IMR-90 (cell line): ENCODE measurements at regions not wholly inside any gene's neighbourhood (a gene's known extent, or its start where the extent isn't known, plus 50 kb on each side); places are given as distances from the start of the nearest gene placed in this dataset.

ENCODE experiments used
- ATAC-seq: fragments of 200-7000 bp; cut with Tn5 transposase; 2 replicates; pipeline ENCODE4 v1.9.1; 2020; ENCODE audit warnings: low read depth, mild to moderate bottlenecking, moderate library complexity
- BruUV-seq: library from RNA; stranded (reverse); fragments of 400-500 nt; replicated peaks from 2 replicates; lab custom pipeline; 2021; lab: Mats Ljungman, UMichigan
- CTCF ChIA-PET: fragments of 300-600 bp; formaldehyde crosslinking; extraction: SDS; loops from one replicate; lab custom pipeline; 2021; ENCODE audit warnings: antibody characterized with exemption; lab: Yijun Ruan, JAX
- POLR2A ChIA-PET: fragments of 300-600 bp; sonication (Branson Sonifier 250); formaldehyde crosslinking; loops from one replicate; lab custom pipeline; 2022; ENCODE audit warnings: antibody characterized with exemption; ENCODE audit not compliant: unreplicated experiment; lab: Charles Lee
- DNase-seq: peaks from one replicate; pipeline ENCODE4 v3.0.0; 2013
- H2AFZ ChIP-seq: replicated peaks from 2 replicates; pipeline ENCODE3; 2013; ENCODE audit warnings: low read length, mild to moderate bottlenecking; ENCODE audit not compliant: poor library complexity
- H2AK5ac ChIP-seq: 2 replicates; pipeline ENCODE4 v1.6.1; 2013; ENCODE audit warnings: low read depth, low read length, inconsistent platforms
- H2AK9ac ChIP-seq: replicated peaks from 2 replicates; pipeline ENCODE3; 2013; ENCODE audit warnings: mild to moderate bottlenecking, low read depth, low read length, moderate library complexity; ENCODE audit not compliant: poor library complexity
- H2BK120ac ChIP-seq: 2 replicates; pipeline ENCODE4 v1.6.1; 2013; ENCODE audit warnings: low read depth, low read length, inconsistent platforms
- H2BK15ac ChIP-seq: 3 replicates; pipeline ENCODE4 v1.6.1; 2013; ENCODE audit warnings: low read depth, low read length, inconsistent platforms
- H2BK20ac ChIP-seq: 2 replicates; pipeline ENCODE4 v1.6.1; 2013; ENCODE audit warnings: low read depth, mild to moderate bottlenecking, inconsistent platforms, low read length, moderate library complexity
- H2BK5ac ChIP-seq: 2 replicates; pipeline ENCODE4 v1.6.1; 2013; ENCODE audit warnings: mild to moderate bottlenecking, low read depth, low read length, inconsistent platforms; ENCODE audit not compliant: poor library complexity, severe bottlenecking
- H3K14ac ChIP-seq: replicated peaks from 2 replicates; pipeline ENCODE4 v1.6.1; 2013; ENCODE audit warnings: low read depth, low read length, inconsistent platforms
- H3K18ac ChIP-seq: 2 replicates; pipeline ENCODE4 v1.6.1; 2013; ENCODE audit warnings: low read depth, low read length, control low read depth
- H3K23ac ChIP-seq: 2 replicates; pipeline ENCODE4 v1.6.1; 2013; ENCODE audit warnings: low read depth, low read length, inconsistent platforms
- H3K27ac ChIP-seq: 2 replicates; pipeline ENCODE4 v1.5.1; 2013; ENCODE audit warnings: mild to moderate bottlenecking, control low read depth, low read length; ENCODE audit not compliant: insufficient read depth
- H3K27me3 ChIP-seq: 2 replicates; pipeline ENCODE4 v1.6.1; 2013; ENCODE audit warnings: low read length; ENCODE audit not compliant: control insufficient read depth, insufficient read depth
- H3K36me3 ChIP-seq: 2 replicates; pipeline ENCODE4 v1.6.1; 2013; ENCODE audit warnings: low read length, mixed read lengths; ENCODE audit not compliant: control insufficient read depth, insufficient read depth
- H3K4ac ChIP-seq: 2 replicates; pipeline ENCODE4 v1.6.1; 2013; ENCODE audit warnings: low read depth, low read length, inconsistent platforms
- H3K4me1 ChIP-seq: 2 replicates; pipeline ENCODE4 v1.6.1; 2013; ENCODE audit warnings: low read length, mixed read lengths; ENCODE audit not compliant: control insufficient read depth, insufficient read depth
- H3K4me2 ChIP-seq: 2 replicates; pipeline ENCODE4 v1.6.1; 2013; ENCODE audit warnings: low read depth, mild to moderate bottlenecking, control low read depth, low read length, moderate library complexity
- H3K4me3 ChIP-seq: 2 replicates; pipeline ENCODE4 v1.5.1; 2013; ENCODE audit warnings: low read depth, mild to moderate bottlenecking, control low read depth, low read length, moderate library complexity; ENCODE audit not compliant: insufficient read depth
- H3K56ac ChIP-seq: 2 replicates; pipeline ENCODE4 v1.6.1; 2013; ENCODE audit warnings: low read length, inconsistent platforms; ENCODE audit not compliant: insufficient read depth; ENCODE audit errors: extremely low read depth
- H3K79me1 ChIP-seq, 2 experiments: 2 replicates each; pipeline ENCODE4 v1.6.1; 2013; ENCODE audit warnings: low read length in 2 of 2, inconsistent platforms in 1 of 2, low read depth in 1 of 2
- H3K9ac ChIP-seq: 2 replicates; pipeline ENCODE4 v1.6.1; 2013; ENCODE audit warnings: low read depth, low read length, control low read depth
- H3K9me1 ChIP-seq: 2 replicates; pipeline ENCODE4 v1.6.1; 2013; ENCODE audit warnings: low read length, inconsistent platforms; ENCODE audit not compliant: insufficient read depth
- H3K9me3 ChIP-seq: 2 replicates; pipeline ENCODE4 v1.6.1; 2013; ENCODE audit warnings: low read length; ENCODE audit not compliant: control insufficient read depth, insufficient read depth
- H4K20me1 ChIP-seq: 2 replicates; pipeline ENCODE4 v1.6.1; 2013; ENCODE audit warnings: low read length, inconsistent platforms; ENCODE audit not compliant: insufficient read depth
- H4K5ac ChIP-seq: 2 replicates; pipeline ENCODE4 v1.6.1; 2013; ENCODE audit warnings: mild to moderate bottlenecking, low read depth, low read length, control low read depth
- H4K8ac ChIP-seq, 2 experiments: 2 replicates each; pipeline ENCODE4 v1.6.1; 2013; ENCODE audit warnings: low read depth in 2 of 2, low read length in 2 of 2, control low read depth in 1 of 2, inconsistent platforms in 1 of 2
- H4K91ac ChIP-seq: 2 replicates; pipeline ENCODE4 v1.6.1; 2013; ENCODE audit warnings: low read depth, low read length, inconsistent platforms; ENCODE audit not compliant: insufficient read depth
- MXI1 ChIP-seq: IDR thresholded peaks from 2 replicates; pipeline ENCODE4 v1.6.1; 2012; ENCODE audit warnings: low read depth, mild to moderate bottlenecking, low read length, moderate library complexity, borderline replicate concordance
- WGBS, 2 experiments: methylation state at CpG; one replicate each; pipeline versions ENCODE4 v1.1.5 to v1.1.7; 2013; ENCODE audit warnings: missing lambda C conversion rate in 2 of 2; ENCODE audit not compliant: insufficient read length in 1 of 2; ENCODE audit errors: extremely low coverage in 2 of 2; 5-methylcytosine and 5-hydroxymethylcytosine counted together
- dilution Hi-C: fragments of 300-500 bp; cut with HindIII; formaldehyde crosslinking; loops from one replicate; pipeline ENCODE4 v1.14.3; 2018; ENCODE audit warnings: low sequenced_read_pairs; ENCODE audit not compliant: unreplicated experiment
- in situ Hi-C: fragments of 300-500 bp; cut with MboI; formaldehyde crosslinking; loops from 3 replicates; pipeline ENCODE4 v1.14.3; 2019; ENCODE audit warnings: low sequenced_read_pairs, inconsistent platforms, mixed read lengths
- intact Hi-C: fragments of 100-400 bp; cut with micrococcal nuclease; formaldehyde crosslinking; loops from 2 replicates; pipeline ENCODE4 v1.10.0; 2022

GRCh38 chr3:74510261-74510818 is 104.1 kb downstream of the CNTN3 start:
- H3K4me1 ChIP-seq = no peaks in the 10 kb centered on the region
- no peak overlapping the region for H3K9ac ChIP-seq
- H3K9me1 ChIP-seq = no peaks in the 10 kb centered on the region
- in situ Hi-C loops (no loop called here), intact Hi-C loops (no loop called here), dilution Hi-C loops (no loop called here)
- no peak overlapping the region for H2BK20ac ChIP-seq
- H2BK15ac ChIP-seq = no peak overlapping the region
- H2AFZ ChIP-seq = no peak overlapping the region
- H3K14ac ChIP-seq = no peak overlapping the region
- ChIA-PET CTCF (interaction anchor here (1.1 kb wide), 1 partner anchor 9 kb away, joined by 4 read pairs; no protein-coding TSS in a partner anchor), POLR2A (interaction anchor here (0.7 kb wide), 1 partner anchor 9 kb away, joined by 3 read pairs; no protein-coding TSS in a partner anchor)
- no peak for DNase-seq
- no peaks in the 10 kb centered on the region for H3K27me3 ChIP-seq
- no peak overlapping the region for H4K5ac ChIP-seq
- WGBS, 2 experiments = 90% methylated on average over 2 of the region's 5 CpGs; no CpG with 5 or more reads in 1 of the 2 experiments
- TF ChIP-seq MXI1 = no peak
- H3K18ac ChIP-seq = no peak overlapping the region
- H3K4ac ChIP-seq = no peak overlapping the region
- H3K36me3 ChIP-seq = no peaks in the 10 kb centered on the region
- no peak overlapping the region for H3K27ac ChIP-seq
- no peak overlapping the region for H2BK120ac ChIP-seq
- H3K23ac ChIP-seq = no peak overlapping the region
- ATAC-seq = peak; percentile 53
- H4K20me1 ChIP-seq = no peaks in the 10 kb centered on the region
- H3K4me2 ChIP-seq = no peak overlapping the region; the same call in 1 of the 2 replicates
- H4K91ac ChIP-seq = no peak overlapping the region
- H2AK9ac ChIP-seq = no peak overlapping the region
- no peak overlapping the region for H3K4me3 ChIP-seq
- H2BK5ac ChIP-seq = no peak overlapping the region
- no peaks in the 10 kb centered on the region for H3K79me1 ChIP-seq
- no peak overlapping the region for H4K8ac ChIP-seq
- H2AK5ac ChIP-seq = no peak overlapping the region
- no peaks in the 10 kb centered on the region for H3K9me3 ChIP-seq
- BruUV-seq = no TSS peak
- no peak overlapping the region for H3K56ac ChIP-seq
